ENCODE measurements at regions not wholly inside any gene's neighbourhood (a gene's known extent, or its start where the extent isn't known, plus 50 kb on each side); places are given as distances from the start of the nearest gene placed in this dataset.

DNA sequence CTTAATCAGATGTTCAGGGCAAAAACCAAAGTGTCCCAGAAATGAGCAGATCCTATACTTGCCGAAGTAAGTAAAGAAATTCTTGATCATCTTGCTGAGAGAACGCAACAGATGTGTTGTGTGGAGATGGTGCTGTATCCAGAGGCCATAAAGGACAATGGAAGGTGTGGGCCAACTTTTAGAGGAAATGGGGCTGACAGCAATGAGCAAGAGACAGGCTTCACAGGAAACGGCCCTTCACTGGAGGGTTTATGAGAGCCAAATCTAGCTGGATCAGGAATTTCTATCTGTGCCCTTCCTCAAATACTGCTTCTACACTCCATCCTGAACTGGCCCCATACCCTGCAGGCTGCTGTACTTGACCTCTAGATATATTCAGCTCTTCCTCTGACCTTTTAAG is 583.9 kb upstream of the DIPK2B start:
- H3K27me3 ChIP-seq: no peaks in the 10 kb centered on the region
- TF ChIP-seq POLR2AphosphoS5 (IDR thresholded peaks at IDR 0.05; ENCODE audit: insufficient read depth in 1 of 2, low read depth in 1 of 2): no peak
- no peak for TF ChIP-seq CTCF (IDR thresholded peaks at IDR 0.05)
- no peak for TF ChIP-seq POLR2A (IDR thresholded peaks at IDR 0.05)

DNA sequence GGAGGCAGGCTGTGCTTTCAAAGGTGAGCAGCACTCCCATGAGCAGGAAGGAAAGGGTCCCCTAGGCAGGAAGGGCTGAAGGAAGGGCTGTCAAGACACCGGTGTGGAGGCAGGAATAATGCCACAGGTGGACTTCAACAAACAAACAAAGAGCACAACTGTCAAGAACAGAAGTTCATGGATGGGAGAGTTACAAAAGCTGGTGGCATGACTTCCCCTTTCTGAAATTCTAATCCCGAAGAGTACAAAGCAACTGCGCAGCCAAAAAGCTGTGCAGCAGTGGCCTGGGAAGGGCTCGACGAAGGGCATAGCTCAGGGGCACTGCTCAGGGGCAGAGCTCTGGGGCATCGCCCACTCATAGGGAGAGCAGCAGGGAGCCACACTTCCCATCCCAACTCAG is 582.3 kb upstream of the DIPK2B start:
- Histone ChIP-seq H3K27ac (no peak overlapping the region), H3K4me3 (no peak overlapping the region), H3K27me3 (no peaks in the 10 kb centered on the region), H3K4me1 (no peaks in the 10 kb centered on the region), H3K36me3 (no peaks in the 10 kb centered on the region), H3K9me3 (no peaks in the 10 kb centered on the region)
- intact Hi-C loops (cut with DNase I): no loop called here
- DNase-seq (ENCODE audit: extremely low spot score in 2 of 2): no peak
- TF ChIP-seq POLR2A (IDR thresholded peaks at IDR 0.05) (no peak), CTCF (IDR thresholded peaks at IDR 0.05) (no peak), POLR2AphosphoS5 (IDR thresholded peaks at IDR 0.05; ENCODE audit: insufficient read depth in 1 of 2, low read depth in 1 of 2) (no peak)

More for the DNA sequence above, 583.9 kb upstream of the DIPK2B start:
- H3K27ac ChIP-seq: no peak overlapping the region
- DNase-seq (ENCODE audit: extremely low spot score in 2 of 2): no peak
- intact Hi-C loops (cut with DNase I): no loop called here
- no peaks in the 10 kb centered on the region for H3K4me1 ChIP-seq
- H3K36me3 ChIP-seq: no peaks in the 10 kb centered on the region
- H3K9me3 ChIP-seq: no peaks in the 10 kb centered on the region
- no peak overlapping the region for H3K4me3 ChIP-seq

DNA sequence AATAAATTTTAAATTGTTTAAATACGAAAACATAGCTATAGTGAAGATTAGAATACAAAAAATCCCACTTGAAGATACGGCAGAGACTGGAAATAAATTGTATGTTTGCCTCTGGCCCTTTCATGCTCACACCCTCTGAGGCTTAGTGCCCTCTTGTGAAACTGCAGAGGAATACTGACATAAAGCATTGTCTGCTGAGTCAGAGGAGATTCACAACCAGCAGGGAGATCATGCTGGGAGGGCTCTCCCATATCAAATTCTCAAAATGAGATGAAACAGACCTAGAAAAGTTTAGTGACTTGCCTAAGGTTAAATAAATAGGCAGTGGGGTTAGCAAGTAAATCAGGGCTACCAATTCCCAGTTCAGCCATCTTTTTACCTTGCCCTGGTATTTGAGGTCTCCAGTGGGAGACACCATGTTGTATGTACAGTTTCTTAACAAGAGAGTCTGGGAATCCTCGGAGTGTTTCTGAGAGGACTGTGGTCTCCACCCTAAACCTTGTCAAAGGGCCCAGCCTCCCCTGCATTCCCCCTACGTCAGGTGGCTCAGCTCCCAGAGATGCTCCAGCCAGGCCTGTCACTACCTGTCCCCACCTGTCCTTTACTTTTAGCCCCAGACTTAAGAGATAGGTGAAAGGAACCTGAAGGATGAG is 581.4 kb upstream of the DIPK2B start:
- Histone ChIP-seq H3K27ac (no peak overlapping the region), H3K4me1 (no peaks in the 10 kb centered on the region), H3K36me3 (no peaks in the 10 kb centered on the region), H3K27me3 (no peaks in the 10 kb centered on the region), H3K9me3 (no peaks in the 10 kb centered on the region), H3K4me3 (no peak overlapping the region)
- no peak for TF ChIP-seq POLR2AphosphoS5 (IDR thresholded peaks at IDR 0.05; ENCODE audit: insufficient read depth in 1 of 2, low read depth in 1 of 2)
- TF ChIP-seq CTCF (IDR thresholded peaks at IDR 0.05): peak in 1 of 3 experiments; percentile 6
- intact Hi-C loops (cut with DNase I): no loop called here
- no peak for DNase-seq (ENCODE audit: extremely low spot score in 2 of 2)

DNA sequence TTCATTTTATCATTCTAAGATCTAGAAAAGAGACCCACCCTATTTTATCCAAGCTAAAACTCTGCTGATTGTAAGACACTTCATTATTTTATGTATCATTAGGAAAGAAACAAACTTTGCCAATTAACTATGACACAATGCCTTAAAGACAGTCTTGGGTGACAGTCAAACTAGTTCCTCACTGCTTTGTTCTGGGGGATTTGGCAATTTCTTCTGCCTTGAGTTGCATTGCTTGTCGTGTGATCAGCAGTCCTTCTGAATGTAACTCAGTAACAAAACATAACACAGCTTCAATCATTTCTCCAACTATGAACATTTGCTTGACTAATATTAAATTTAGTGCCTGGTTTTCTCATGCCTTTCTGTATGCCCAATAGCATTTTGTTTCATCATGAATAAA is 577.9 kb upstream of the DIPK2B start:
- H3K36me3 ChIP-seq: no peaks in the 10 kb centered on the region
- H3K9me3 ChIP-seq: no peaks in the 10 kb centered on the region
- H3K27me3 ChIP-seq: no peaks in the 10 kb centered on the region
- H3K4me1 ChIP-seq: no peaks in the 10 kb centered on the region
- no peak overlapping the region for H3K4me3 ChIP-seq
- no peak overlapping the region for H3K27ac ChIP-seq
- intact Hi-C loops (cut with DNase I): no loop called here
- DNase-seq (ENCODE audit: extremely low spot score in 2 of 2): no peak
- TF ChIP-seq POLR2A (IDR thresholded peaks at IDR 0.05): no peak
- no peak for TF ChIP-seq CTCF (IDR thresholded peaks at IDR 0.05)
- TF ChIP-seq POLR2AphosphoS5 (IDR thresholded peaks at IDR 0.05; ENCODE audit: insufficient read depth in 1 of 2, low read depth in 1 of 2): no peak

DNA sequence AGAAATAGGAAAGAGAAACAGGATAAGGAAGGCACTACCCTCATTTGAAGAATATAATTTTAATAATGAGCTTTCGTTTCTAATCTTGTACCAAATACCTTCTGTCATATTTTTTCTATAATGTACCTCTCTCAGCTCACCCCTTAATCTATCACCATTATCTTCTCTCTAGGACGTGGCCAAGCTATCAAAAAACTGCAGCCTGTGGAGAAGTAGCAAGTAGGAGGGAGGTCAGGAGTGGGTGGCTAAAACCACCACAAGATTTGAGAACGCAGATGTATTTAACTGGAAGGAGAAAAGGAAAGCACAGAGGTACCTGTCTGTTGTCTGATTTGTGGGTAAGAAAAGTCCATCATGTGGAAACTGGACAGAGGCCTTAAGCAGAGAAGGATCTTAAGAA is 576.7 kb upstream of the DIPK2B start:
- TF ChIP-seq POLR2AphosphoS5 (IDR thresholded peaks at IDR 0.05; ENCODE audit: insufficient read depth in 1 of 2, low read depth in 1 of 2) (no peak), CTCF (IDR thresholded peaks at IDR 0.05) (no peak), POLR2A (IDR thresholded peaks at IDR 0.05) (no peak)
- H3K4me3 ChIP-seq: no peak overlapping the region
- H3K36me3 ChIP-seq: no peaks in the 10 kb centered on the region
- H3K27ac ChIP-seq: no peak overlapping the region
- no peak for DNase-seq (ENCODE audit: extremely low spot score in 2 of 2)
- intact Hi-C loops (cut with DNase I): no loop called here
- no peaks in the 10 kb centered on the region for H3K27me3 ChIP-seq
- H3K9me3 ChIP-seq: no peaks in the 10 kb centered on the region
- no peaks in the 10 kb centered on the region for H3K4me1 ChIP-seq
